Activated T-helper 17 cell treated with anti-CD3 and anti-CD28 coated beads, Interleukin-2, amount 50 U/mL, for 72 hours (primary cell): ENCODE measurements at regions not wholly inside any gene's neighbourhood (a gene's known extent, or its start where the extent isn't known, plus 50 kb on each side); places are given as distances from the start of the nearest gene placed in this dataset.

Experiments used
- ATAC-seq: fragments of 150-1000 bp; cut with Tn5 transposase; replicated peaks from 2 replicates; pipeline ENCODE4 v1.10.0; 2021; ENCODE audit warnings: mild to moderate bottlenecking, moderate library complexity
- H3K27ac Mint-ChIP-seq: one replicate; pipeline ENCODE4 v1.8.0; 2022; ENCODE audit warnings: mixed read lengths
- H3K27me3 Mint-ChIP-seq: one replicate; pipeline ENCODE4 v1.8.0; 2022; ENCODE audit warnings: mixed read lengths
- H3K36me3 Mint-ChIP-seq: one replicate; pipeline ENCODE4 v1.8.0; 2022; ENCODE audit warnings: low read depth, mild to moderate bottlenecking, mixed read lengths
- H3K4me1 Mint-ChIP-seq: one replicate; pipeline ENCODE4 v1.8.0; 2022; ENCODE audit warnings: mixed read lengths
- H3K4me3 Mint-ChIP-seq: one replicate; pipeline ENCODE4 v1.8.0; 2022; ENCODE audit warnings: mild to moderate bottlenecking, mixed read lengths
- H3K9me3 Mint-ChIP-seq: one replicate; pipeline ENCODE4 v1.8.0; 2022; ENCODE audit warnings: mixed read lengths

GRCh38 chr5:33244441-33245150 is 196.2 kb upstream of the TARS1 start:
- Mint-ChIP-seq H3K27ac (no peak overlapping the region), H3K4me3 (no peak overlapping the region), H3K27me3 (no peaks in the 10 kb centered on the region), H3K4me1 (no peaks in the 10 kb centered on the region), H3K36me3 (no peaks in the 10 kb centered on the region), H3K9me3 (no peaks in the 10 kb centered on the region)
- no peak for ATAC-seq

GRCh38 chr5:33254579-33254978 is 186.2 kb upstream of the TARS1 start:
- H3K36me3 Mint-ChIP-seq: no peaks in the 10 kb centered on the region
- H3K27me3 Mint-ChIP-seq: no peaks in the 10 kb centered on the region
- no peaks in the 10 kb centered on the region for H3K4me1 Mint-ChIP-seq
- H3K9me3 Mint-ChIP-seq: no peaks in the 10 kb centered on the region
- H3K4me3 Mint-ChIP-seq: no peak overlapping the region
- no peak overlapping the region for H3K27ac Mint-ChIP-seq
- ATAC-seq: no peak

GRCh38 chr5:33257807-33258429 is 182.8 kb upstream of the TARS1 start:
- no peak overlapping the region for H3K27ac Mint-ChIP-seq

GRCh38 chr5:33258553-33258952 is 182.2 kb upstream of the TARS1 start:
- H3K4me1 Mint-ChIP-seq: no peaks in the 10 kb centered on the region
- no peak for ATAC-seq
- H3K9me3 Mint-ChIP-seq: peaks cover 5% of the 10 kb centered on the region
- H3K27ac Mint-ChIP-seq: no peak overlapping the region
- H3K27me3 Mint-ChIP-seq: no peaks in the 10 kb centered on the region
- H3K36me3 Mint-ChIP-seq: no peaks in the 10 kb centered on the region
- H3K4me3 Mint-ChIP-seq: no peak overlapping the region

More at GRCh38 chr5:33257807-33258429, 182.8 kb upstream of the TARS1 start:
- H3K9me3 Mint-ChIP-seq: peaks cover 3% of the 10 kb centered on the region
- ATAC-seq: no peak
- H3K4me3 Mint-ChIP-seq: no peak overlapping the region
- no peaks in the 10 kb centered on the region for H3K4me1 Mint-ChIP-seq
- no peaks in the 10 kb centered on the region for H3K27me3 Mint-ChIP-seq
- no peaks in the 10 kb centered on the region for H3K36me3 Mint-ChIP-seq

- Mint-ChIP-seq H3K4me1 (no peaks in the 10 kb centered on the region), H3K9me3 (peaks cover 16% of the 10 kb centered on the region)
- ATAC-seq: no peak
These were observed 180.7 kb upstream of the TARS1 start for GRCh38 chr5:33260098-33260497.

GRCh38 chr5:33261305-33261704 is 179.5 kb upstream of the TARS1 start:
- Mint-ChIP-seq H3K4me3 (no peak overlapping the region), H3K4me1 (no peaks in the 10 kb centered on the region)

More at GRCh38 chr5:33260098-33260497, 180.7 kb upstream of the TARS1 start:
- no peaks in the 10 kb centered on the region for H3K36me3 Mint-ChIP-seq
- no peak overlapping the region for H3K27ac Mint-ChIP-seq
- no peaks in the 10 kb centered on the region for H3K27me3 Mint-ChIP-seq
- no peak overlapping the region for H3K4me3 Mint-ChIP-seq

GRCh38 chr5:33261747-33262146 is 179.0 kb upstream of the TARS1 start:
- H3K27me3 Mint-ChIP-seq: no peaks in the 10 kb centered on the region
- H3K36me3 Mint-ChIP-seq: no peaks in the 10 kb centered on the region
- peaks cover 16% of the 10 kb centered on the region for H3K9me3 Mint-ChIP-seq
- H3K4me1 Mint-ChIP-seq: no peaks in the 10 kb centered on the region
- H3K4me3 Mint-ChIP-seq: no peak overlapping the region
- ATAC-seq: no peak
- H3K27ac Mint-ChIP-seq: no peak overlapping the region

More at GRCh38 chr5:33261305-33261704, 179.5 kb upstream of the TARS1 start:
- ATAC-seq: no peak
- no peaks in the 10 kb centered on the region for H3K36me3 Mint-ChIP-seq
- H3K9me3 Mint-ChIP-seq: peaks cover 16% of the 10 kb centered on the region
- H3K27ac Mint-ChIP-seq: no peak overlapping the region
- no peaks in the 10 kb centered on the region for H3K27me3 Mint-ChIP-seq

GRCh38 chr5:33267801-33268200 is 173.0 kb upstream of the TARS1 start:
- H3K9me3 Mint-ChIP-seq: peaks cover 14% of the 10 kb centered on the region
- no peaks in the 10 kb centered on the region for H3K36me3 Mint-ChIP-seq
- H3K27ac Mint-ChIP-seq: no peak overlapping the region
- no peak for ATAC-seq
- no peak overlapping the region for H3K4me3 Mint-ChIP-seq
- no peaks in the 10 kb centered on the region for H3K27me3 Mint-ChIP-seq
- H3K4me1 Mint-ChIP-seq: no peaks in the 10 kb centered on the region

- no peaks in the 10 kb centered on the region for H3K27me3 Mint-ChIP-seq
- H3K4me1 Mint-ChIP-seq: no peaks in the 10 kb centered on the region
- H3K4me3 Mint-ChIP-seq: no peak overlapping the region
- no peaks in the 10 kb centered on the region for H3K36me3 Mint-ChIP-seq
- no peak for ATAC-seq
- peaks cover 13% of the 10 kb centered on the region for H3K9me3 Mint-ChIP-seq
- H3K27ac Mint-ChIP-seq: no peak overlapping the region
These were observed 172.4 kb upstream of the TARS1 start for GRCh38 chr5:33268374-33268773.

- no peaks in the 10 kb centered on the region for H3K9me3 Mint-ChIP-seq
- H3K27ac Mint-ChIP-seq: no peak overlapping the region
- H3K4me3 Mint-ChIP-seq: no peak overlapping the region
- ATAC-seq: no peak
- H3K27me3 Mint-ChIP-seq: no peaks in the 10 kb centered on the region
- no peaks in the 10 kb centered on the region for H3K4me1 Mint-ChIP-seq
- no peaks in the 10 kb centered on the region for H3K36me3 Mint-ChIP-seq
These were observed 170.1 kb upstream of the TARS1 start for GRCh38 chr5:33270671-33271070.

GRCh38 chr5:33271606-33272005 is 169.2 kb upstream of the TARS1 start:
- Mint-ChIP-seq H3K27me3 (no peaks in the 10 kb centered on the region), H3K9me3 (no peaks in the 10 kb centered on the region), H3K4me3 (no peak overlapping the region), H3K36me3 (no peaks in the 10 kb centered on the region), H3K4me1 (no peaks in the 10 kb centered on the region), H3K27ac (no peak overlapping the region)
- no peak for ATAC-seq

GRCh38 chr5:33272288-33272687 is 168.5 kb upstream of the TARS1 start:
- H3K9me3 Mint-ChIP-seq: no peaks in the 10 kb centered on the region
- H3K4me1 Mint-ChIP-seq: no peaks in the 10 kb centered on the region
- H3K27me3 Mint-ChIP-seq: no peaks in the 10 kb centered on the region
- H3K27ac Mint-ChIP-seq: no peak overlapping the region
- no peak for ATAC-seq
- no peaks in the 10 kb centered on the region for H3K36me3 Mint-ChIP-seq
- H3K4me3 Mint-ChIP-seq: no peak overlapping the region

GRCh38 chr5:33273985-33274384 is 166.8 kb upstream of the TARS1 start:
- H3K9me3 Mint-ChIP-seq: no peaks in the 10 kb centered on the region
- H3K27me3 Mint-ChIP-seq: no peaks in the 10 kb centered on the region
- no peak for ATAC-seq
- no peaks in the 10 kb centered on the region for H3K36me3 Mint-ChIP-seq
- H3K4me1 Mint-ChIP-seq: no peaks in the 10 kb centered on the region
- H3K27ac Mint-ChIP-seq: no peak overlapping the region
- H3K4me3 Mint-ChIP-seq: no peak overlapping the region

GRCh38 chr5:33275391-33275790 is 165.4 kb upstream of the TARS1 start:
- Mint-ChIP-seq H3K27ac (no peak overlapping the region), H3K4me1 (no peaks in the 10 kb centered on the region), H3K27me3 (no peaks in the 10 kb centered on the region), H3K9me3 (no peaks in the 10 kb centered on the region), H3K4me3 (no peak overlapping the region), H3K36me3 (no peaks in the 10 kb centered on the region)
- no peak for ATAC-seq

- Mint-ChIP-seq H3K36me3 (no peaks in the 10 kb centered on the region), H3K4me3 (no peak overlapping the region), H3K4me1 (no peaks in the 10 kb centered on the region), H3K9me3 (no peaks in the 10 kb centered on the region), H3K27me3 (no peaks in the 10 kb centered on the region), H3K27ac (no peak overlapping the region)
- no peak for ATAC-seq
These were observed 164.7 kb upstream of the TARS1 start for GRCh38 chr5:33275921-33276627.
